ENCODE measurements at regions not wholly inside any gene's neighbourhood (a gene's known extent, or its start where the extent isn't known, plus 50 kb on each side); places are given as distances from the start of the nearest gene placed in this dataset.

- intact Hi-C loops (cut with DNase I, micrococcal nuclease), result no loop called here
- ATAC-seq (no peak), DNase-seq (no peak)
Measured at GRCh38 chr3:10619989-10620832, 114.8 kb upstream of the ATP2B2 start.

GRCh38 chr3:10620833-10621082 lies 115.4 kb upstream of the ATP2B2 start:
- DNase-seq, result no peak
- no peak for ATAC-seq
- intact Hi-C loops (cut with DNase I, micrococcal nuclease), result no loop called here

- intact Hi-C loops (cut with DNase I, micrococcal nuclease), result no loop called here
- no peak for DNase-seq
- no peak for ATAC-seq
Measured at GRCh38 chr3:10623578-10624275, 118.3 kb upstream of the ATP2B2 start.

GRCh38 chr3:10625323-10625722 lies 119.9 kb upstream of the ATP2B2 start:
- intact Hi-C loops (cut with DNase I, micrococcal nuclease), result no loop called here
- no peak for DNase-seq
- ATAC-seq, result no peak

- ATAC-seq (no peak), DNase-seq (no peak)
- intact Hi-C loops (cut with DNase I, micrococcal nuclease), result no loop called here
Measured at GRCh38 chr3:10627884-10628572, 122.6 kb upstream of the ATP2B2 start.

DNA sequence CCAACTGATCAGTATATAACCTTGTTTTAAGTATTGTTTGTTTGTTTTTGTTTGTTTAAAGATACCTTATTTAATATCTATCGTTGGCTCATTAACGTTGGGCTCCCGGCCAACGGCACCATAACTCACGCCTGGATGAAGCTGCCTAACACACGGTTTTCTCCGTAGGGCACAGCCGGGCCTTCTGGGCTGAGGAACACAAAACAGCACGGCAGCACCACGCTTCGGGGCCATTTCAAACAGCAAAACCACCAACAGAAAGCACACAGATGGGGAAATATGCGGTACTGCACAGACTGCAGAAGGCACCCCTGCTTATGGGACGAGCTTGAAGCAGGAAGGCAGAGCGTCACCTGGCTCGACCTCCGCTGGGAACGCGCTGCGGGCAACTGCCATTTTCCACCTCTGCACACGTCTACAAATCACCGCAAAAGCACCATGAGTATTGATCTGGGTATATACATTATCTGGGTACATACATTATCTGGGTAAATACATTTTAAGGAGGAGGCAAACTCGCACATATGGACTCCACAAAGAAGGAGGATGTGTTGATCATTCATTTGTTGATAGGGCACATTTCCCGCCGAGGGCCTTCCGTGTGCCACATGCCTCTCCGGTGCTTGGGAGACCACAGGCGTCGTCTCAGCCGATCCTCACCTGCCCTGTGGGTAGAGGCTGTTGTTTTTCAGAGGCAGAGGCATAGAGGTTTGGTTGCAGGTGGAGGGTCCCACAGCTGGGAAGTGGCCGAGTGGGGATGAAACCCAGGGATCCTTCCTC lies 123.7 kb upstream of the ATP2B2 start:
- no peak for ATAC-seq
- no peak for DNase-seq
- intact Hi-C loops (cut with DNase I, micrococcal nuclease), result no loop called here

DNA sequence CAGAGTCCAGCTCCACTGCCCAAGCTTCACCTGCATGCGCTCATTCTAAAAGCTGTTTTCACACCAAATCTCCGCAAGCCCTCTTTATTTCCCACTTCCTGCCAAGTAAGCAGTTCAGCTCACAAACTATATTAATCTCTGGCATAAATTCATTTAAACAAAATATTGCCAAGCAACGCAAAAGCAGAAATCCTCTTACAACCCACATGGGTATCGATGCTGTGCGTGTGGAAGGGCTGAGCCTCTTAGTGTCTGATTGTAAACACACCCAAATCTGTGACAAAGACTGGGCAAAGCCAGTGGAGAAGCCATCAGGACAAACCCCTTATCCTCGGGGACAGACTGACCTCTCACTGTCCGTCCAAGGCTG lies 124.3 kb upstream of the ATP2B2 start:
- intact Hi-C loops (cut with DNase I, micrococcal nuclease), result no loop called here
- ATAC-seq (no peak), DNase-seq (no peak)

DNA sequence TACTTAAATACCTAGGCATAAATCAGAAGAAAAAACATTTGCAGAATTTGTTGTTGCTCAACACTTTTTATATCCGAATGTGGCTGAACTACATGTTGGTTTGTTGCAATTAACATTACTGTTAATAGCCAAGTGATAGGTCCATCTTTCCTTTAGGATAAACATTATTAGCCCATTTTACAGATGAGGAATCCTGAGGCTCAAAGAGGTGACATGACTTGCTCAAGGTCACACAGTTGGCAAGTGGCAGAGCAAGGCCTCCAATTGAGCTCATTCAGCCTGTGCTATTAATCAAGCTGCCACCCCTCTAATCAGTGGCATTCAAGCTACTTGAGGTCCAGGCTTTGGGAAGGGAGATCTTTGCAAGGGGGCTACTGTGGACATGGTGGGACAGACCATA lies 125.8 kb upstream of the ATP2B2 start:
- DNase-seq (no peak), ATAC-seq (no peak)
- intact Hi-C loops (cut with DNase I, micrococcal nuclease), result no loop called here

GRCh38 chr3:10632125-10632524 lies 126.7 kb upstream of the ATP2B2 start:
- intact Hi-C loops (cut with DNase I, micrococcal nuclease), result no loop called here
- DNase-seq (no peak), ATAC-seq (no peak)

GRCh38 chr3:10632741-10633140 lies 127.4 kb upstream of the ATP2B2 start:
- no peak for ATAC-seq
- DNase-seq, result no peak
- intact Hi-C loops (cut with DNase I, micrococcal nuclease), result no loop called here

- ATAC-seq (no peak), DNase-seq (no peak)
- intact Hi-C loops (cut with DNase I, micrococcal nuclease), result no loop called here
Measured at GRCh38 chr3:10635446-10636076, 130.2 kb upstream of the ATP2B2 start.

DNA sequence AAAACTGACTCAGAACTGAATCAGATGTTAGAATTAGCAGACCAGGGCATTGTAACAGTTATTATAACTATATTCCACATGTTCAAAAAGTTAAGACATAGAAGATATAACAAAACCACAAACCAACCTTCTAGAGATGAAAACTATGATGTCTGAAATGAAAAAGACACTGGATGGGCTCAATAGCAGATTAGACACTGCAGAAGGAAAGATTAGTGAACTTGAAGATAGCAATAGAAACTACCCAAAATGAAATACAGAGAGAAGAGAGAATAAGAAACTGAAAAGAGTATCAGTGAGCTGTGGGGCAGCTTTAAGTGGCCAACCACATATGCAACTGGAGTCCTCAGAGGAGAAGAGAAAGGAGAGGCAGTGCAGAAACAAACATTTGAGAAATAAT lies 132.0 kb upstream of the ATP2B2 start:
- no peak for ATAC-seq
- intact Hi-C loops (cut with DNase I, micrococcal nuclease), result no loop called here
- DNase-seq, result no peak

- intact Hi-C loops (cut with DNase I, micrococcal nuclease), result no loop called here
- DNase-seq, result no peak
- ATAC-seq, result no peak
Measured at GRCh38 chr3:10638466-10638865, 133.1 kb upstream of the ATP2B2 start.

DNA sequence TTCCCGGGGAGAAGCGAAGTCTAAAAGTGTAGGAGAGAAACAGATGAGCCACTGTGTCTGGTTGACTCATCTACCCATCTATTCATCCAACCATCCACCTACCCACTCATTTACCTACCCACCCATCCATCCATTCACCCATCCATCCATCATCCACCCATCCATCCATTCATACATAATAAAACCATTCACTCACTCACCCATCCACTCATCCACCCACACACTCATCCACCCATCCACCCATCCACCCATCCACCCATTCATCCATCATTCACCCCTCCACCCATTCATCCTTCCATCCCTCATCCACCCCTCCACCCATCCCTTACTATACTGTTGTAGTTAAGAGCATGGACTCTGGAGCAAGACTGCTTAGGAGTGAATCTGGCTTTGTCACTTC lies 136.4 kb upstream of the ATP2B2 start:
- DNase-seq (no peak), ATAC-seq (no peak)
- intact Hi-C loops (cut with DNase I, micrococcal nuclease), result no loop called here

DNA sequence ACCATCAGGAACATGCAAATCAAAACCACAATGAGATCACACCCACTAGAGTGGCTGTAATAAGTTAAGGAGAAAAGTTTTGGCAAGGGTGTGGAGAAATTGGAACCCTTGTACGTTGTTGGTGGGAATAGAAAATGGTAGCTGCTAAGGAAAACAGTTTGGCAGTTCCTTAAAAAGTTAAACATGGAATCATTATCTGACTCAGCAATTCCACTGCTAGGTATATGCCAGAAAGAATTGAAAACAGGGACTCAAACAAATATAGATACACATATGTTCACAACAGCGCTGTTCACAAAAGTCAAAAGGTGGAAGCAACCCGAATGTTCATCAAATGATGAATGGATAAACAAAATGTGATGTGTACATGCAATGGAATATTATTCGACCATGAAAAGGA lies 138.8 kb upstream of the ATP2B2 start:
- intact Hi-C loops (cut with DNase I, micrococcal nuclease), result no loop called here
- ATAC-seq, result no peak
- DNase-seq, result no peak

DNA sequence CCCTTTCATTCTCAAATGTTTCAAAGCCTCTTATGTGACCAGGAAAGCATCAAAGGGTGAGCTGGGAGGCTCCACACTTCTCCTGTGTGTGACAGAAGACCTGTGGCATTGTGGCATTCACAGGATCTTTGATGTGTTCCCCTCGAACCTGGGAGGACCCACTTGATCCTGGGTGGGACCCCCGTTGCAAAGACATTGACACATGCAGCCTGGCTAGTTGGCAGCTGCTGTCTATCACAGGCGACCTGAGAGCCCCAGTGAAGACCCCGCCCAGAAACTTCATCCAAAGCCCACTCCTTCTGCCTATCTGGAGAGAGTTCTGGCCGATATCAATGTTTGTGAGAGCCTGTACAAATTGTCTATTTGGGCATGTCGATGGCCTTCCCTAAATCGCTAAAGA lies 140.4 kb upstream of the ATP2B2 start:
- ATAC-seq, result no peak
- intact Hi-C loops (cut with DNase I, micrococcal nuclease), result no loop called here

DNA sequence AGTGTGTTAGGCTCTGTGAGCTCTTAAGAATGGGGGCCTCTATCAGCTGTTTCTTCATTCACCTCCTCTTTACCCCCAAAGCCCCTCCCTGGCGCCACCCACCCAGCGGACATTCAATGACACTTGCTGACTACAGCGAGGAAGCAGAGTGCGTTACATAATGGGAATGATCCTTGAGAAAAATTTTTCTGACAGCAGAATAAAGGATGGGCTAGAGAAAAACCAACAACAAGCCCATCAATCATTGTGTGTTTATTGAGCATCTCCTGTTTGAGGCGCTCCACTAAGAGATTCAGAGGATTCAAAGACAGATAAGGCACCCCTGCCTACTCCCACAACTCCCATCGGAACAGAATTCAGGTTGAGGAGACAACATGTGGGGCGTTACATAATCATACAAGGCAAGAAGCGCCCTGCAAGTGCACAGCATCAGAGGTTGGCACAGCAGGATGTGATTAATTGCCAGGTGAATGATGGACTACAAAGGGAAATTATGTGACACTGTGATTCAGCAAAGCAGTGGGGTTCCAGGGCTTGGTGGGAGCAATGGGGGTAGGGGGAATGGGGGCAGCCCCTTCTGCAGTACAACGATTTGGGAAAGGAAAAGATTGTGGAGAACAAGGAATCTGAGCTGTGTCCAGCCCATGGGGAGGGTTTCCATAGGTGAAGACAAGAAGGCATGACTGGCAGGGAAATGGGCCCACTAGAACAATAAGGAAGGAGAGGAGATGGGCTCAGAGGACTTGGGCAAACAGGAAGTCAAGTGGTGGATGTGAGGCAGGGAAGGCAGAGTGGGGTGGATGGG lies 141.3 kb upstream of the ATP2B2 start:
- ATAC-seq (no peak), DNase-seq (no peak)
- intact Hi-C loops (cut with DNase I, micrococcal nuclease), result no loop called here

More for the DNA sequence above, 140.4 kb upstream of the ATP2B2 start:
- DNase-seq, result no peak

- ATAC-seq (no peak), DNase-seq (no peak)
- intact Hi-C loops (cut with DNase I, micrococcal nuclease), result no loop called here
Measured at GRCh38 chr3:10647376-10647775, 142.0 kb upstream of the ATP2B2 start.
